GM13977 (cell line): ENCODE measurements at regions not wholly inside any gene's neighbourhood (a gene's known extent, or its start where the extent isn't known, plus 50 kb on each side); places are given as distances from the start of the nearest gene placed in this dataset.

Source experiments
- DNase-seq: peaks from one replicate; pipeline ENCODE4 v3.0.0; 2012; ENCODE audit warnings: low spot score
- CTCF ChIP-seq: IDR thresholded peaks from 2 replicates; pipeline ENCODE4 v1.5.1; 2012; ENCODE audit warnings: mild to moderate bottlenecking, control low read depth; ENCODE audit not compliant: insufficient read depth; ENCODE audit errors: extremely low read depth, missing control alignments
- in situ Hi-C: fragments of 300-500 bp; cut with MboI; formaldehyde crosslinking; loops from one replicate; pipeline ENCODE4 v1.12.0; 2022; ENCODE audit warnings: low sequenced_read_pairs, low pct_unique_long_range_greater_than_20kb, mixed read lengths, inconsistent platforms; ENCODE audit not compliant: unreplicated experiment

GRCh38 chr14:31934767-31935266, 142.3 kb upstream of the ARHGAP5 start:
- DNase-seq, result no peak
- in situ Hi-C loops, result loop anchor here (25.0 kb wide), 2 partner anchors 327 to 527 kb away; no protein-coding TSS in a partner anchor
- peak; percentile 4 for TF ChIP-seq CTCF

- no peak for TF ChIP-seq CTCF
- in situ Hi-C loops, result loop anchor here (25.0 kb wide), 2 partner anchors 327 to 527 kb away; no protein-coding TSS in a partner anchor
- DNase-seq, result no peak
These were observed 141.7 kb upstream of the ARHGAP5 start for GRCh38 chr14:31935391-31935790.

- DNase-seq, result no peak
- in situ Hi-C loops, result loop anchor here (25.0 kb wide), 2 partner anchors 326 to 526 kb away; no protein-coding TSS in a partner anchor
- TF ChIP-seq CTCF, result no peak
These were observed 141.0 kb upstream of the ARHGAP5 start for GRCh38 chr14:31936115-31936514.

- peak; percentile 58 for DNase-seq
- in situ Hi-C loops, result loop anchor here (25.0 kb wide), 2 partner anchors 324 to 524 kb away; no protein-coding TSS in a partner anchor
- TF ChIP-seq CTCF, result no peak
These were observed 139.3 kb upstream of the ARHGAP5 start for GRCh38 chr14:31937730-31938346.

- in situ Hi-C loops, result loop anchor here (25.0 kb wide), 2 partner anchors 322 to 522 kb away; no protein-coding TSS in a partner anchor
- no peak for DNase-seq
- TF ChIP-seq CTCF, result no peak
These were observed 137.2 kb upstream of the ARHGAP5 start for GRCh38 chr14:31939934-31940333.

GRCh38 chr14:31941487-31941886, 135.6 kb upstream of the ARHGAP5 start:
- in situ Hi-C loops, result loop anchor here (25.0 kb wide), 2 partner anchors 321 to 521 kb away; no protein-coding TSS in a partner anchor
- no peak for DNase-seq
- no peak for TF ChIP-seq CTCF
